ENCODE measurements at regions not wholly inside any gene's neighbourhood (a gene's known extent, or its start where the extent isn't known, plus 50 kb on each side); places are given as distances from the start of the nearest gene placed in this dataset.

DNA sequence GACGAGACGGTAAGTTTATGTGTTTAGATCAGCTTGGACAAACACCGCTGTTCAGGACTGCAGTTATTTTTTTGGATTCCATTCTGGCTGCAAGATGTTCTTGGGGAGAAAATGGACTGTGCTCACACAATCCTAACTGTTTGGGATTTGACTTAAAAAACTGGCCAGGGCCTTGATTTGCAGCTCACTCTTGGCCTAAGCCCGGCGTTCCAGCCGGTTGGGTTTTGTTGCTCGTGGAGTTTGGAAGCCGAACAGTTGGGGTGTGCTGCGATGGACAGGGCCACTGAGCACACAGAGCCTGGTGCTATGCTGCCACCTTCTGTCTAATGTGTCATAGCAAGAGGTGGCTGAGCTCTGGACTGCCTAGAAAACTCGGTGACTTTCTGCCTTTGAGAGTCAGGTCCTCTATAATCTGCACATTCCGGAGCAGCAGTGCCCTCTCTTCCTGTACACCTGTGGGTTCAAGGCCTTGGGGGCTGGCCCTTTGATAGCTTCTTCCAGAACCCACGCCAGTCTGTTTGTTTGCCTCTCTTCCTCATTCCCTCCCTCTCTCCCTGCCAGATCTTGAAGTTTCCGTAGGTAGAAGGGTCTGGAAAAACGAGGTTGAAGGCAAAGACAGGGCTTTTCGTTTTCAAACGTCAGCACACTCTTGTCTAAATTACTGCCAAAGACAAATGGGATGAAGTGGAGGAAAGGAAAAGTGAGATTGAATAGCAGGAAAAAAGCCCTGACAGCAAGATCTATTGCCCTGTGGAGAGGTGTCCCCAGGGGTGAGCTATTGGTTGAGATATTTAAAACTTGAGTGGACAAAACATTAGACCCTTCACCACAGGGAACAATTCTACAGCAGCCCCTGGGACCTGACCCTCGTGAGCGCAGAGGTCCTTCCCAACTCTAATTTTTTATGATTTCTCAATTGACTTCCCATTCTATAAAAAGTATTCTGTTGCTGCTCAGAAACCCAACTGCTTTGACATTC is 167.5 kb upstream of the HABP2 start (continued):
- TF ChIP-seq ZNF677 (tag by site-specific recombination; IDR thresholded peaks at IDR 0.05), result no peak
- TF ChIP-seq ZNF571 (tag by site-specific recombination; IDR thresholded peaks at IDR 0.05), result no peak
- no peak for TF ChIP-seq ZNF24 (tag by site-specific recombination; IDR thresholded peaks at IDR 0.05)
- TF ChIP-seq KLF10 (tag by site-specific recombination; IDR thresholded peaks at IDR 0.05), result no peak
- TF ChIP-seq ZNF426 (tag by site-specific recombination; IDR thresholded peaks at IDR 0.05), result no peak
- TF ChIP-seq, protein P1, sequence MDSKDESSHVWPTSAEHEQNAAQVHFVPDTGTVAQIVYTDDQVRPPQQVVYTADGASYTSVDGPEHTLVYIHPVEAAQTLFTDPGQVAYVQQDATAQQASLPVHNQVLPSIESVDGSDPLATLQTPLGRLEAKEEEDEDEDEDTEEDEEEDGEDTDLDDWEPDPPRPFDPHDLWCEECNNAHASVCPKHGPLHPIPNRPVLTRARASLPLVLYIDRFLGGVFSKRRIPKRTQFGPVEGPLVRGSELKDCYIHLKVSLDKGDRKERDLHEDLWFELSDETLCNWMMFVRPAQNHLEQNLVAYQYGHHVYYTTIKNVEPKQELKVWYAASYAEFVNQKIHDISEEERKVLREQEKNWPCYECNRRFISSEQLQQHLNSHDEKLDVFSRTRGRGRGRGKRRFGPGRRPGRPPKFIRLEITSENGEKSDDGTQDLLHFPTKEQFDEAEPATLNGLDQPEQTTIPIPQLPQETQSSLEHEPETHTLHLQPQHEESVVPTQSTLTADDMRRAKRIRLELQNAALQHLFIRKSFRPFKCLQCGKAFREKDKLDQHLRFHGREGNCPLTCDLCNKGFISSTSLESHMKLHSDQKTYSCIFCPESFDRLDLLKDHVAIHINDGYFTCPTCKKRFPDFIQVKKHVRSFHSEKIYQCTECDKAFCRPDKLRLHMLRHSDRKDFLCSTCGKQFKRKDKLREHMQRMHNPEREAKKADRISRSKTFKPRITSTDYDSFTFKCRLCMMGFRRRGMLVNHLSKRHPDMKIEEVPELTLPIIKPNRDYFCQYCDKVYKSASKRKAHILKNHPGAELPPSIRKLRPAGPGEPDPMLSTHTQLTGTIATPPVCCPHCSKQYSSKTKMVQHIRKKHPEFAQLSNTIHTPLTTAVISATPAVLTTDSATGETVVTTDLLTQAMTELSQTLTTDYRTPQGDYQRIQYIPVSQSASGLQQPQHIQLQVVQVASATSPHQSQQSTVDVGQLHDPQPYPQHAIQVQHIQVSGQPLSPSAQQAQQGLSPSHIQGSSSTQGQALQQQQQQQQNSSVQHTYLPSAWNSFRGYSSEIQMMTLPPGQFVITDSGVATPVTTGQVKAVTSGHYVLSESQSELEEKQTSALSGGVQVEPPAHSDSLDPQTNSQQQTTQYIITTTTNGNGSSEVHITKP (tag by site-specific recombination; IDR thresholded peaks at IDR 0.05), result 0 out of 2 replicates have a peak, but pooled peaks have one; percentile 18
- TF ChIP-seq ZNF585B (tag by site-specific recombination; IDR thresholded peaks at IDR 0.05), result no peak
- TF ChIP-seq ZNF501 (tag by site-specific recombination; IDR thresholded peaks at IDR 0.05), result peak; percentile 47; the same call in 1 of the 2 replicates
- peak; percentile 41 for TF ChIP-seq ZBTB8A (tag by site-specific recombination; IDR thresholded peaks at IDR 0.05)
- TF ChIP-seq, protein P2, sequence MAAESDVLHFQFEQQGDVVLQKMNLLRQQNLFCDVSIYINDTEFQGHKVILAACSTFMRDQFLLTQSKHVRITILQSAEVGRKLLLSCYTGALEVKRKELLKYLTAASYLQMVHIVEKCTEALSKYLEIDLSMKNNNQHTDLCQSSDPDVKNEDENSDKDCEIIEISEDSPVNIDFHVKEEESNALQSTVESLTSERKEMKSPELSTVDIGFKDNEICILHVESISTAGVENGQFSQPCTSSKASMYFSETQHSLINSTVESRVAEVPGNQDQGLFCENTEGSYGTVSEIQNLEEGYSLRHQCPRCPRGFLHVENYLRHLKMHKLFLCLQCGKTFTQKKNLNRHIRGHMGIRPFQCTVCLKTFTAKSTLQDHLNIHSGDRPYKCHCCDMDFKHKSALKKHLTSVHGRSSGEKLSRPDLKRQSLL (tag by site-specific recombination; IDR thresholded peaks at IDR 0.05), result no peak
- TF ChIP-seq REPIN1 (tag by site-specific recombination; IDR thresholded peaks at IDR 0.05; ENCODE audit: low read depth), result no peak
- TF ChIP-seq, protein P3, sequence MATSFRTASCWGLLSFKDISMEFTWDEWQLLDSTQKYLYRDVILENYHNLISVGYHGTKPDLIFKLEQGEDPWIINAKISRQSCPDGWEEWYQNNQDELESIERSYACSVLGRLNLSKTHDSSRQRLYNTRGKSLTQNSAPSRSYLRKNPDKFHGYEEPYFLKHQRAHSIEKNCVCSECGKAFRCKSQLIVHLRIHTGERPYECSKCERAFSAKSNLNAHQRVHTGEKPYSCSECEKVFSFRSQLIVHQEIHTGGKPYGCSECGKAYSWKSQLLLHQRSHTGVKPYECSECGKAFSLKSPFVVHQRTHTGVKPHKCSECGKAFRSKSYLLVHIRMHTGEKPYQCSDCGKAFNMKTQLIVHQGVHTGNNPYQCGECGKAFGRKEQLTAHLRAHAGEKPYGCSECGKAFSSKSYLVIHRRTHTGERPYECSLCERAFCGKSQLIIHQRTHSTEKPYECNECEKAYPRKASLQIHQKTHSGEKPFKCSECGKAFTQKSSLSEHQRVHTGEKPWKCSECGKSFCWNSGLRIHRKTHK (tag by site-specific recombination; IDR thresholded peaks at IDR 0.05), result no peak
- TF ChIP-seq, protein P4, sequence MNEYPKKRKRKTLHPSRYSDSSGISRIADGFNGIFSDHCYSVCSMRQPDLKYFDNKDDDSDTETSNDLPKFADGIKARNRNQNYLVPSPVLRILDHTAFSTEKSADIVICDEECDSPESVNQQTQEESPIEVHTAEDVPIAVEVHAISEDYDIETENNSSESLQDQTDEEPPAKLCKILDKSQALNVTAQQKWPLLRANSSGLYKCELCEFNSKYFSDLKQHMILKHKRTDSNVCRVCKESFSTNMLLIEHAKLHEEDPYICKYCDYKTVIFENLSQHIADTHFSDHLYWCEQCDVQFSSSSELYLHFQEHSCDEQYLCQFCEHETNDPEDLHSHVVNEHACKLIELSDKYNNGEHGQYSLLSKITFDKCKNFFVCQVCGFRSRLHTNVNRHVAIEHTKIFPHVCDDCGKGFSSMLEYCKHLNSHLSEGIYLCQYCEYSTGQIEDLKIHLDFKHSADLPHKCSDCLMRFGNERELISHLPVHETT (tag by site-specific recombination; IDR thresholded peaks at IDR 0.05), result no peak
- no peak for TF ChIP-seq KLF16 (tag by site-specific recombination; IDR thresholded peaks at IDR 0.05)
- no peak for TF ChIP-seq ZNF146 (tag by site-specific recombination; IDR thresholded peaks at IDR 0.05)
- TF ChIP-seq ZNF76 (tag by site-specific recombination; IDR thresholded peaks at IDR 0.05; ENCODE audit: borderline replicate concordance, low read depth), result no peak
- TF ChIP-seq, protein P5, sequence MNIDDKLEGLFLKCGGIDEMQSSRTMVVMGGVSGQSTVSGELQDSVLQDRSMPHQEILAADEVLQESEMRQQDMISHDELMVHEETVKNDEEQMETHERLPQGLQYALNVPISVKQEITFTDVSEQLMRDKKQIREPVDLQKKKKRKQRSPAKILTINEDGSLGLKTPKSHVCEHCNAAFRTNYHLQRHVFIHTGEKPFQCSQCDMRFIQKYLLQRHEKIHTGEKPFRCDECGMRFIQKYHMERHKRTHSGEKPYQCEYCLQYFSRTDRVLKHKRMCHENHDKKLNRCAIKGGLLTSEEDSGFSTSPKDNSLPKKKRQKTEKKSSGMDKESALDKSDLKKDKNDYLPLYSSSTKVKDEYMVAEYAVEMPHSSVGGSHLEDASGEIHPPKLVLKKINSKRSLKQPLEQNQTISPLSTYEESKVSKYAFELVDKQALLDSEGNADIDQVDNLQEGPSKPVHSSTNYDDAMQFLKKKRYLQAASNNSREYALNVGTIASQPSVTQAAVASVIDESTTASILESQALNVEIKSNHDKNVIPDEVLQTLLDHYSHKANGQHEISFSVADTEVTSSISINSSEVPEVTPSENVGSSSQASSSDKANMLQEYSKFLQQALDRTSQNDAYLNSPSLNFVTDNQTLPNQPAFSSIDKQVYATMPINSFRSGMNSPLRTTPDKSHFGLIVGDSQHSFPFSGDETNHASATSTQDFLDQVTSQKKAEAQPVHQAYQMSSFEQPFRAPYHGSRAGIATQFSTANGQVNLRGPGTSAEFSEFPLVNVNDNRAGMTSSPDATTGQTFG (tag by site-specific recombination; IDR thresholded peaks at IDR 0.05; ENCODE audit: borderline replicate concordance), result no peak
- no peak for TF ChIP-seq ZNF239 (tag by site-specific recombination; IDR thresholded peaks at IDR 0.05)
- TF ChIP-seq ZNF37A (tag by site-specific recombination; IDR thresholded peaks at IDR 0.05), result no peak
- TF ChIP-seq SCRT2 (tag by site-specific recombination; IDR thresholded peaks at IDR 0.05), result peak; percentile 30
- TF ChIP-seq, protein P6, sequence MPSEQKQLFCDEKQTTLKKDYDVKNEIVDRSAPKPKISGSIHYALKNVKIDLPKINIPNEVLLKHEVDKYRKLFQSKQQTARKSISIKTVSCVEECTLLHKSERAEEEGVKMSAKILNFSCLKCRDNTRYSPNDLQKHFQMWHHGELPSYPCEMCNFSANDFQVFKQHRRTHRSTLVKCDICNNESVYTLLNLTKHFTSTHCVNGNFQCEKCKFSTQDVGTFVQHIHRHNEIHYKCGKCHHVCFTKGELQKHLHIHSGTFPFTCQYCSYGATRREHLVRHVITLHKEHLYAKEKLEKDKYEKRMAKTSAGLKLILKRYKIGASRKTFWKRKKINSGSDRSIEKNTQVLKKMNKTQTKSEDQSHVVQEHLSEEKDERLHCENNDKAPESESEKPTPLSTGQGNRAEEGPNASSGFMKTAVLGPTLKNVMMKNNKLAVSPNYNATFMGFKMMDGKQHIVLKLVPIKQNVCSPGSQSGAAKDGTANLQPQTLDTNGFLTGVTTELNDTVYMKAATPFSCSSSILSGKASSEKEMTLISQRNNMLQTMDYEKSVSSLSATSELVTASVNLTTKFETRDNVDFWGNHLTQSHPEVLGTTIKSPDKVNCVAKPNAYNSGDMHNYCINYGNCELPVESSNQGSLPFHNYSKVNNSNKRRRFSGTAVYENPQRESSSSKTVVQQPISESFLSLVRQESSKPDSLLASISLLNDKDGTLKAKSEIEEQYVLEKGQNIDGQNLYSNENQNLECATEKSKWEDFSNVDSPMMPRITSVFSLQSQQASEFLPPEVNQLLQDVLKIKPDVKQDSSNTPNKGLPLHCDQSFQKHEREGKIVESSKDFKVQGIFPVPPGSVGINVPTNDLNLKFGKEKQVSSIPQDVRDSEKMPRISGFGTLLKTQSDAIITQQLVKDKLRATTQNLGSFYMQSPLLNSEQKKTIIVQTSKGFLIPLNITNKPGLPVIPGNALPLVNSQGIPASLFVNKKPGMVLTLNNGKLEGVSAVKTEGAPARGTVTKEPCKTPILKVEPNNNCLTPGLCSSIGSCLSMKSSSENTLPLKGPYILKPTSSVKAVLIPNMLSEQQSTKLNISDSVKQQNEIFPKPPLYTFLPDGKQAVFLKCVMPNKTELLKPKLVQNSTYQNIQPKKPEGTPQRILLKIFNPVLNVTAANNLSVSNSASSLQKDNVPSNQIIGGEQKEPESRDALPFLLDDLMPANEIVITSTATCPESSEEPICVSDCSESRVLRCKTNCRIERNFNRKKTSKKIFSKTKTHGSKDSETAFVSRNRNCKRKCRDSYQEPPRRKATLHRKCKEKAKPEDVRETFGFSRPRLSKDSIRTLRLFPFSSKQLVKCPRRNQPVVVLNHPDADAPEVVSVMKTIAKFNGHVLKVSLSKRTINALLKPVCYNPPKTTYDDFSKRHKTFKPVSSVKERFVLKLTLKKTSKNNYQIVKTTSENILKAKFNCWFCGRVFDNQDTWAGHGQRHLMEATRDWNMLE (tag by site-specific recombination; conservative IDR thresholded peaks at IDR 0.05; ENCODE audit: low read depth), result no peak
- no peak for TF ChIP-seq SP3 (tag by site-specific recombination; IDR thresholded peaks at IDR 0.05)
- TF ChIP-seq ZNF548 (tag by site-specific recombination; IDR thresholded peaks at IDR 0.05), result no peak
- no peak for TF ChIP-seq ZNF423 (tag by site-specific recombination; IDR thresholded peaks at IDR 0.05)

All from HEK293 (cell line).